Astrocyte (in vitro differentiated cells and primary cell): ENCODE measurements at regions not wholly inside any gene's neighbourhood (a gene's known extent, or its start where the extent isn't known, plus 50 kb on each side); places are given as distances from the start of the nearest gene placed in this dataset.
A peak's percentile ranks its signal among the peaks of the same experiment; 100 is the strongest.

Experiments used
- DNase-seq: peaks from one replicate; pipeline ENCODE4 v3.0.0-alpha.2; 2010; ENCODE audit warnings: low read depth
- FAIRE-seq: peaks from 2 replicates; lab custom pipeline; 2011; peaks lifted over from hg19 to GRCh38; lab: Jason Lieb, UNC
- H2AFZ ChIP-seq: 2 replicates; pipeline ENCODE4 v1.6.0; 2012; ENCODE audit warnings: low read depth, low read length, inconsistent platforms
- H3K27ac ChIP-seq: 2 replicates; pipeline ENCODE4 v1.5.1; 2011; ENCODE audit warnings: low read depth, low read length, inconsistent platforms
- H3K27me3 ChIP-seq: 2 replicates; pipeline ENCODE4 v1.6.0; 2011; ENCODE audit warnings: low read length, inconsistent platforms; ENCODE audit not compliant: insufficient read depth
- H3K36me3 ChIP-seq: 2 replicates; pipeline ENCODE4 v1.5.1; 2011; ENCODE audit warnings: low read length, inconsistent platforms; ENCODE audit not compliant: insufficient read depth
- H3K4me1 ChIP-seq: 2 replicates; pipeline ENCODE4 v1.5.1; 2011; ENCODE audit warnings: low read length, inconsistent platforms; ENCODE audit not compliant: insufficient read depth
- H3K4me2 ChIP-seq: 2 replicates; pipeline ENCODE4 v1.6.0; 2012; ENCODE audit warnings: low read length, inconsistent platforms
- H3K4me3 ChIP-seq: 2 replicates; pipeline ENCODE4 v1.5.1; 2011; ENCODE audit warnings: low read depth, mild to moderate bottlenecking, low read length, inconsistent platforms; ENCODE audit not compliant: insufficient read depth
- H3K79me2 ChIP-seq: 2 replicates; pipeline ENCODE4 v1.6.0; 2012; ENCODE audit warnings: mild to moderate bottlenecking, low read length, inconsistent platforms; ENCODE audit not compliant: insufficient read depth
- H3K9ac ChIP-seq: 2 replicates; pipeline ENCODE4 v1.6.0; 2012; ENCODE audit warnings: mild to moderate bottlenecking, low read length, inconsistent platforms
- H3K9me3 ChIP-seq: 2 replicates; pipeline ENCODE4 v1.5.1; 2012; ENCODE audit warnings: low read depth, mild to moderate bottlenecking, low read length, inconsistent platforms; ENCODE audit not compliant: insufficient read depth
- H4K20me1 ChIP-seq: 2 replicates; pipeline ENCODE4 v1.6.0; 2012; ENCODE audit warnings: low read length, inconsistent platforms; ENCODE audit not compliant: insufficient read depth
- H3K27ac Mint-ChIP-seq: one replicate; pipeline ENCODE4 v1.8.0; 2021; ENCODE audit warnings: mild to moderate bottlenecking, mixed read lengths; ENCODE audit not compliant: unreplicated experiment
- H3K27me3 Mint-ChIP-seq: one replicate; pipeline ENCODE4 v1.8.0; 2021; ENCODE audit warnings: low read depth, mixed read lengths; ENCODE audit not compliant: unreplicated experiment
- H3K36me3 Mint-ChIP-seq: one replicate; pipeline ENCODE4 v1.8.0; 2021; ENCODE audit warnings: low read depth, mixed read lengths; ENCODE audit not compliant: unreplicated experiment
- H3K4me1 Mint-ChIP-seq: one replicate; pipeline ENCODE4 v1.8.0; 2021; ENCODE audit warnings: low read depth, mixed read lengths; ENCODE audit not compliant: unreplicated experiment
- H3K4me3 Mint-ChIP-seq: one replicate; pipeline ENCODE4 v1.8.0; 2021; ENCODE audit warnings: mild to moderate bottlenecking, moderate library complexity, mixed read lengths; ENCODE audit not compliant: unreplicated experiment
- H3K9me3 Mint-ChIP-seq: one replicate; pipeline ENCODE4 v1.8.0; 2021; ENCODE audit warnings: mild to moderate bottlenecking, mixed read lengths; ENCODE audit not compliant: unreplicated experiment
- EZH2 ChIP-seq: IDR thresholded peaks from 2 replicates; pipeline ENCODE4 v1.6.1; 2012; ENCODE audit warnings: mild to moderate bottlenecking, low read length, inconsistent platforms; ENCODE audit not compliant: insufficient read depth
- TF ChIP-seq, protein P1 (sequence below): IDR thresholded peaks from 2 replicates; pipeline ENCODE4 v1.5.1; 2011; ENCODE audit warnings: low read depth, mild to moderate bottlenecking, inconsistent platforms, low read length, moderate library complexity; ENCODE audit not compliant: insufficient read depth

DNA sequence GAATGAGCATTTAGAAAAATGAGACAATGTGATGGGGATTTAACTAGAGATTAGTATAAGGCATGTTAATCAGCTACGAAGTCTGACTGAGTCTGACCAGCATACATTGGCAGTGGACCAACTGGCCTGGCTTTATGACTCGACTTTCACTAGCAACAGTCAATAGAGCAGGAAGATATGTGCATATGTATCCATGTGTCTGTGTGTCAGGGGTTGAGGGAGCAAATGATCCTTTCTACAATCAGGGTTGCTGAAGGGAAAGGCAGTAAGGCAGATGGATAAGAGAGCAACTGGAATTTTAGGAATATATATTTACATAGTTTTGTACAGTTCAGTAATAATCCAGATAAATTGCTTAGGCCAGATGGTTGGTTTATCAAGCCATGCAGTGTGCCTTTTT lies 645.6 kb downstream of the PLA2G4A start:
- Mint-ChIP-seq H3K4me3 (no peak overlapping the region), H3K4me1 (peaks cover 8% of the 10 kb centered on the region), H3K36me3 (no peaks in the 10 kb centered on the region), H3K27ac (no peak overlapping the region), H3K27me3 (no peaks in the 10 kb centered on the region), H3K9me3 (peaks cover 3% of the 10 kb centered on the region)
- Histone ChIP-seq H3K27me3 (no peaks in the 10 kb centered on the region), H3K4me2 (no peak overlapping the region), H3K4me1 (peaks cover 4% of the 10 kb centered on the region), H3K27ac (no peak overlapping the region), H3K9ac (no peak overlapping the region), H2AFZ (no peak overlapping the region), H3K79me2 (no peaks in the 10 kb centered on the region), H3K4me3 (no peak overlapping the region), H3K36me3 (no peaks in the 10 kb centered on the region), H3K9me3 (no peaks in the 10 kb centered on the region), H4K20me1 (no peaks in the 10 kb centered on the region)
- DNase-seq (peak; percentile 74), FAIRE-seq (no peak)
- no peak for TF ChIP-seq EZH2
- TF ChIP-seq, protein P1, sequence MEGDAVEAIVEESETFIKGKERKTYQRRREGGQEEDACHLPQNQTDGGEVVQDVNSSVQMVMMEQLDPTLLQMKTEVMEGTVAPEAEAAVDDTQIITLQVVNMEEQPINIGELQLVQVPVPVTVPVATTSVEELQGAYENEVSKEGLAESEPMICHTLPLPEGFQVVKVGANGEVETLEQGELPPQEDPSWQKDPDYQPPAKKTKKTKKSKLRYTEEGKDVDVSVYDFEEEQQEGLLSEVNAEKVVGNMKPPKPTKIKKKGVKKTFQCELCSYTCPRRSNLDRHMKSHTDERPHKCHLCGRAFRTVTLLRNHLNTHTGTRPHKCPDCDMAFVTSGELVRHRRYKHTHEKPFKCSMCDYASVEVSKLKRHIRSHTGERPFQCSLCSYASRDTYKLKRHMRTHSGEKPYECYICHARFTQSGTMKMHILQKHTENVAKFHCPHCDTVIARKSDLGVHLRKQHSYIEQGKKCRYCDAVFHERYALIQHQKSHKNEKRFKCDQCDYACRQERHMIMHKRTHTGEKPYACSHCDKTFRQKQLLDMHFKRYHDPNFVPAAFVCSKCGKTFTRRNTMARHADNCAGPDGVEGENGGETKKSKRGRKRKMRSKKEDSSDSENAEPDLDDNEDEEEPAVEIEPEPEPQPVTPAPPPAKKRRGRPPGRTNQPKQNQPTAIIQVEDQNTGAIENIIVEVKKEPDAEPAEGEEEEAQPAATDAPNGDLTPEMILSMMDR = no peak

DNA sequence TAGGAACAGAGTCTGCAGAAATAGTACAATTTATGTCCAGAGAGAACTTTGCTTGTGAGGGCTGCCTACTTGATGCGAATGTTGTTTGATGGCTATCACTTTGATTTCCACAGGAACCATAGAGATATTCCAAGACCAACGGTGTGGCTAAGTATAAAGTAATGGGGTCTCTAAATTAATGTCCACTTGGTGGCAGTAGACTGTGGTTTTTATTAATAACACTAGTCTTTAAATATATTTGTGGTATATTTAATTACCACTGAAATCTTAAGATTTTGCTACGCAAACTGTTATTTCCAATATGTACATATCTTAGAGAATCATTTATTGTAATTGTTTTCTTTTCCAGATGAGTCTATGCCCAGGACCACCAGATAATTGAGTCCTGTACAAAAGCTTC lies 647.9 kb downstream of the PLA2G4A start:
- Mint-ChIP-seq H3K4me3 (no peak overlapping the region), H3K9me3 (peaks cover 3% of the 10 kb centered on the region), H3K27me3 (no peaks in the 10 kb centered on the region), H3K36me3 (no peaks in the 10 kb centered on the region), H3K27ac (no peak overlapping the region), H3K4me1 (peaks cover 7% of the 10 kb centered on the region)
- no peak overlapping the region for H2AFZ ChIP-seq
- H3K36me3 ChIP-seq = no peaks in the 10 kb centered on the region
- TF ChIP-seq, protein P1 = peak; percentile 32
- TF ChIP-seq EZH2 = no peak
- FAIRE-seq (no peak), DNase-seq (no peak)
- H3K27ac ChIP-seq = no peak overlapping the region
- peaks cover 4% of the 10 kb centered on the region for H3K4me1 ChIP-seq
- no peaks in the 10 kb centered on the region for H3K79me2 ChIP-seq
- H3K4me2 ChIP-seq = no peak overlapping the region
- H4K20me1 ChIP-seq = no peaks in the 10 kb centered on the region
- H3K4me3 ChIP-seq = no peak overlapping the region
- no peaks in the 10 kb centered on the region for H3K9me3 ChIP-seq
- no peaks in the 10 kb centered on the region for H3K27me3 ChIP-seq
- no peak overlapping the region for H3K9ac ChIP-seq

GRCh38 chr1:187477103-187477502 lies 648.4 kb downstream of the PLA2G4A start:
- no peak overlapping the region for H3K4me2 ChIP-seq
- no peak for TF ChIP-seq EZH2
- TF ChIP-seq, protein P1 = no peak

More at GRCh38 chr1:187477103-187477502, 648.4 kb downstream of the PLA2G4A start:
- no peak overlapping the region for H3K27ac ChIP-seq
- H3K36me3 Mint-ChIP-seq = no peaks in the 10 kb centered on the region
- H3K9me3 ChIP-seq = no peaks in the 10 kb centered on the region
- peaks cover 4% of the 10 kb centered on the region for H3K4me1 Mint-ChIP-seq
- no peak for FAIRE-seq
- H3K4me3 ChIP-seq = no peak overlapping the region
- H3K27me3 ChIP-seq = no peaks in the 10 kb centered on the region
- no peak overlapping the region for H2AFZ ChIP-seq
- peak; percentile 41 for DNase-seq
- no peak overlapping the region for H3K4me3 Mint-ChIP-seq
- peaks cover 3% of the 10 kb centered on the region for H3K9me3 Mint-ChIP-seq
- no peaks in the 10 kb centered on the region for H3K79me2 ChIP-seq
- H3K27ac Mint-ChIP-seq = no peak overlapping the region
- peaks cover 4% of the 10 kb centered on the region for H3K4me1 ChIP-seq
- H4K20me1 ChIP-seq = no peaks in the 10 kb centered on the region
- H3K36me3 ChIP-seq = no peaks in the 10 kb centered on the region
- no peaks in the 10 kb centered on the region for H3K27me3 Mint-ChIP-seq
- no peak overlapping the region for H3K9ac ChIP-seq
